GM12892 (cell line): ENCODE measurements at regions not wholly inside any gene's neighbourhood (a gene's known extent, or its start where the extent isn't known, plus 50 kb on each side); places are given as distances from the start of the nearest gene placed in this dataset.
"Not testable (repeated sequence)": the region's sequence is repeated elsewhere in the genome, so short reads cannot be mapped to it uniquely, and the experiment has no call there.

Source experiments
- POLR2A ChIP-seq: IDR thresholded peaks from 2 replicates; pipeline ENCODE4 v1.6.1; 2011; ENCODE audit warnings: low read depth, low read length, control low read depth
- TAF1 ChIP-seq: IDR thresholded peaks from 2 replicates; pipeline ENCODE4 v1.6.1; 2011; ENCODE audit warnings: low read depth, mild to moderate bottlenecking, control low read depth, low read length, borderline replicate concordance

DNA sequence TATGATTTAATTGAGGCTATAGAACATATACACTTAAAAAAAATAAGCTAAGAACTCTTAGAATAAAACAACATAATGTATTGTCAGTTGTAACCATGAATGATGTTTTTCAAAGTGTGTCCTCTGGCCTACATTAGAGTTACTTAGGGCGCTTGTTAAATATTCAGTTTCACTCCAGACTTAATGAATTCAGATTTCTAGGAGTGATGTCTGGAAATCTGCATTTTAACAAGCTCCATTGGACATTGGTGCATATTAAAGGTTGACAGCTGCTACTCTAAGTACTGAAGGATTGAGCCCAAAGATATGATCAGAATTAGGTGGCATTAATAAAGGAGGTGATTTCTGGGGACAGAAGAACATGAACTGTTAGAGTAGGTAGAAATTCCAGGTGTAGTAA lies 66.9 kb upstream of the LRRC37A2 start:
- TF ChIP-seq TAF1, POLR2A: not testable (repeated sequence)
